ENCODE measurements at regions not wholly inside any gene's neighbourhood (a gene's known extent, or its start where the extent isn't known, plus 50 kb on each side); places are given as distances from the start of the nearest gene placed in this dataset.

- H3K4me3 ChIP-seq (ENCODE audit: control insufficient read depth in 1 of 2, extremely low read depth in 1 of 2, low read length in 1 of 2): no peak overlapping the region
- Mint-ChIP-seq H3K9me3 (no peaks in the 10 kb centered on the region), H3K36me3 (no peaks in the 10 kb centered on the region), H3K27ac (no peak overlapping the region), H3K4me3 (no peak overlapping the region), H3K27me3 (peaks cover 23 to 42% of the 10 kb centered on the region in 2 donors), H3K4me1 (no peaks in the 10 kb centered on the region)
- DNase-seq: no peak
- ChIA-PET POLR2A (interaction anchor here in 1 of 2 donors (0.6 kb wide), 1 partner anchor 9 kb away, joined by 3 read pairs; no protein-coding TSS in a partner anchor), CTCF (no interaction called here)
- WGBS (ENCODE audit: insufficient coverage): 75% methylated on average over 13 of the region's 17 CpGs
- no peak for ATAC-seq (replicated peaks in 1 of 4)
- H3K27me3 ChIP-seq (replicated peaks in 1 of 2; ENCODE audit: control insufficient read depth in 2 of 2, extremely low read depth in 1 of 2, insufficient read depth in 2 of 2, low read length in 1 of 2): peaks cover 0 to 28% of the 10 kb centered on the region in 2 experiments
- peaks cover 0 to 2% of the 10 kb centered on the region in 2 experiments for H3K4me1 ChIP-seq (ENCODE audit: control insufficient read depth in 1 of 2, extremely low read depth in 1 of 2, insufficient read depth in 2 of 2, low read length in 2 of 2)
- no peaks in the 10 kb centered on the region for H3K36me3 ChIP-seq (ENCODE audit: control insufficient read depth in 2 of 2, extremely low read depth in 1 of 2, insufficient read depth in 1 of 2, low read length in 1 of 2)
- no peak overlapping the region for H3K27ac ChIP-seq (ENCODE audit: low read length)
- no peaks in the 10 kb centered on the region for H3K9me3 ChIP-seq
Measured at GRCh38 chr3:193791041-193792032, 198.3 kb downstream of the OPA1 start.

- H3K27ac ChIP-seq (ENCODE audit: low read length): no peak overlapping the region
- Mint-ChIP-seq H3K9me3 (no peaks in the 10 kb centered on the region), H3K27me3 (peaks cover 16 to 38% of the 10 kb centered on the region in 2 donors), H3K4me3 (no peak overlapping the region), H3K36me3 (no peaks in the 10 kb centered on the region), H3K4me1 (no peaks in the 10 kb centered on the region), H3K27ac (no peak overlapping the region)
- WGBS (ENCODE audit: insufficient coverage): 80% methylated on average over 3 of the region's 7 CpGs
- H3K27me3 ChIP-seq (replicated peaks in 1 of 2; ENCODE audit: control insufficient read depth in 2 of 2, extremely low read depth in 1 of 2, insufficient read depth in 2 of 2, low read length in 1 of 2): peaks cover 0 to 17% of the 10 kb centered on the region in 2 experiments
- ChIA-PET POLR2A (no interaction called here), CTCF (no interaction called here)
- ATAC-seq (replicated peaks in 1 of 4) (no peak), DNase-seq (no peak)
- H3K36me3 ChIP-seq (ENCODE audit: control insufficient read depth in 2 of 2, extremely low read depth in 1 of 2, insufficient read depth in 1 of 2, low read length in 1 of 2): no peaks in the 10 kb centered on the region
- H3K4me3 ChIP-seq (ENCODE audit: control insufficient read depth in 1 of 2, extremely low read depth in 1 of 2, low read length in 1 of 2): no peak overlapping the region
- H3K9me3 ChIP-seq: no peaks in the 10 kb centered on the region
- H3K4me1 ChIP-seq (ENCODE audit: control insufficient read depth in 1 of 2, extremely low read depth in 1 of 2, insufficient read depth in 2 of 2, low read length in 2 of 2): peaks cover 0 to 2% of the 10 kb centered on the region in 2 experiments
Measured at GRCh38 chr3:193793123-193793522, 200.1 kb downstream of the OPA1 start.

GRCh38 chr3:193794002-193794881, 201.2 kb downstream of the OPA1 start:
- ChIA-PET CTCF (interaction anchor here in 1 of 2 donors (0.5 kb wide), 1 partner anchor 10 kb away, joined by 5 read pairs; no protein-coding TSS in a partner anchor), POLR2A (no interaction called here)
- H3K9me3 Mint-ChIP-seq: no peaks in the 10 kb centered on the region
- DNase-seq: no peak
- peaks cover 16 to 36% of the 10 kb centered on the region in 2 donors for H3K27me3 Mint-ChIP-seq
- Histone ChIP-seq H3K27me3 (replicated peaks in 1 of 2; ENCODE audit: control insufficient read depth in 2 of 2, extremely low read depth in 1 of 2, insufficient read depth in 2 of 2, low read length in 1 of 2) (peaks cover 0 to 13% of the 10 kb centered on the region in 2 experiments), H3K4me3 (ENCODE audit: control insufficient read depth in 1 of 2, extremely low read depth in 1 of 2, low read length in 1 of 2) (no peak overlapping the region), H3K36me3 (ENCODE audit: control insufficient read depth in 2 of 2, extremely low read depth in 1 of 2, insufficient read depth in 1 of 2, low read length in 1 of 2) (no peaks in the 10 kb centered on the region), H3K9me3 (no peaks in the 10 kb centered on the region), H3K27ac (ENCODE audit: low read length) (no peak overlapping the region), H3K4me1 (ENCODE audit: control insufficient read depth in 1 of 2, extremely low read depth in 1 of 2, insufficient read depth in 2 of 2, low read length in 2 of 2) (peaks cover 0 to 2% of the 10 kb centered on the region in 2 experiments)
- no peak overlapping the region for H3K27ac Mint-ChIP-seq
- no peak overlapping the region for H3K4me3 Mint-ChIP-seq
- ATAC-seq (replicated peaks in 1 of 4): no peak
- H3K4me1 Mint-ChIP-seq: no peaks in the 10 kb centered on the region
- 65% methylated on average over 6 of the region's 11 CpGs for WGBS (ENCODE audit: insufficient coverage)
- H3K36me3 Mint-ChIP-seq: no peaks in the 10 kb centered on the region

GRCh38 chr3:193795062-193795690, 202.2 kb downstream of the OPA1 start:
- no peaks in the 10 kb centered on the region for H3K9me3 Mint-ChIP-seq
- Histone ChIP-seq H3K36me3 (ENCODE audit: control insufficient read depth in 2 of 2, extremely low read depth in 1 of 2, insufficient read depth in 1 of 2, low read length in 1 of 2) (no peaks in the 10 kb centered on the region), H3K27ac (ENCODE audit: low read length) (no peak overlapping the region), H3K4me3 (ENCODE audit: control insufficient read depth in 1 of 2, extremely low read depth in 1 of 2, low read length in 1 of 2) (no peak overlapping the region), H3K27me3 (replicated peaks in 1 of 2; ENCODE audit: control insufficient read depth in 2 of 2, extremely low read depth in 1 of 2, insufficient read depth in 2 of 2, low read length in 1 of 2) (peaks cover 0 to 13% of the 10 kb centered on the region in 2 experiments), H3K9me3 (no peaks in the 10 kb centered on the region), H3K4me1 (ENCODE audit: control insufficient read depth in 1 of 2, extremely low read depth in 1 of 2, insufficient read depth in 2 of 2, low read length in 2 of 2) (peaks cover 0 to 2% of the 10 kb centered on the region in 2 experiments)
- WGBS (ENCODE audit: insufficient coverage): 75% methylated on average over 3 of the region's 12 CpGs
- POLR2A ChIA-PET: no interaction called here
- CTCF ChIA-PET: no interaction called here
- ATAC-seq (replicated peaks in 1 of 4) (no peak), DNase-seq (no peak)
- H3K27ac Mint-ChIP-seq: no peak overlapping the region
- no peaks in the 10 kb centered on the region for H3K36me3 Mint-ChIP-seq
- peaks cover 13 to 34% of the 10 kb centered on the region in 2 donors for H3K27me3 Mint-ChIP-seq
- H3K4me3 Mint-ChIP-seq: no peak overlapping the region
- H3K4me1 Mint-ChIP-seq: no peaks in the 10 kb centered on the region

GRCh38 chr3:193796089-193796488, 203.1 kb downstream of the OPA1 start:
- ATAC-seq (replicated peaks in 1 of 4) (no peak), DNase-seq (no peak)
- CTCF ChIA-PET: no interaction called here
- no peaks in the 10 kb centered on the region for H3K36me3 Mint-ChIP-seq
- H3K9me3 ChIP-seq: no peaks in the 10 kb centered on the region
- H3K4me3 Mint-ChIP-seq: no peak overlapping the region
- no peak overlapping the region for H3K27ac ChIP-seq (ENCODE audit: low read length)
- no peaks in the 10 kb centered on the region for H3K9me3 Mint-ChIP-seq
- H3K27me3 Mint-ChIP-seq: peaks cover 11 to 25% of the 10 kb centered on the region in 2 donors
- POLR2A ChIA-PET: no interaction called here
- no peaks in the 10 kb centered on the region for H3K4me1 Mint-ChIP-seq
- no peaks in the 10 kb centered on the region for H3K36me3 ChIP-seq (ENCODE audit: control insufficient read depth in 2 of 2, extremely low read depth in 1 of 2, insufficient read depth in 1 of 2, low read length in 1 of 2)
- H3K4me1 ChIP-seq (ENCODE audit: control insufficient read depth in 1 of 2, extremely low read depth in 1 of 2, insufficient read depth in 2 of 2, low read length in 2 of 2): peaks cover 0 to 2% of the 10 kb centered on the region in 2 experiments
- no peak overlapping the region for H3K27ac Mint-ChIP-seq
- no peak overlapping the region for H3K4me3 ChIP-seq (ENCODE audit: control insufficient read depth in 1 of 2, extremely low read depth in 1 of 2, low read length in 1 of 2)
- H3K27me3 ChIP-seq (replicated peaks in 1 of 2; ENCODE audit: control insufficient read depth in 2 of 2, extremely low read depth in 1 of 2, insufficient read depth in 2 of 2, low read length in 1 of 2): peaks cover 0 to 9% of the 10 kb centered on the region in 2 experiments
- WGBS (ENCODE audit: insufficient coverage): 95% methylated on average over 9 of the region's 10 CpGs

- POLR2A ChIA-PET: no interaction called here
- H3K27ac Mint-ChIP-seq: no peak overlapping the region
- no peak overlapping the region for H3K4me3 ChIP-seq (ENCODE audit: control insufficient read depth in 1 of 2, extremely low read depth in 1 of 2, low read length in 1 of 2)
- no peaks in the 10 kb centered on the region for H3K4me1 Mint-ChIP-seq
- CTCF ChIA-PET: interaction anchor here in 1 of 2 donors (0.6 kb wide), 1 partner anchor 206 kb away, joined by 5 read pairs; no protein-coding TSS in a partner anchor
- H3K27me3 Mint-ChIP-seq: peaks cover 10 to 18% of the 10 kb centered on the region in 2 donors
- H3K4me3 Mint-ChIP-seq: no peak overlapping the region
- no peak overlapping the region for H3K27ac ChIP-seq (ENCODE audit: low read length)
- H3K9me3 ChIP-seq: no peaks in the 10 kb centered on the region
- DNase-seq (no peak), ATAC-seq (replicated peaks in 1 of 4) (no peak)
- H3K36me3 ChIP-seq (ENCODE audit: control insufficient read depth in 2 of 2, extremely low read depth in 1 of 2, insufficient read depth in 1 of 2, low read length in 1 of 2): no peaks in the 10 kb centered on the region
- H3K27me3 ChIP-seq (replicated peaks in 1 of 2; ENCODE audit: control insufficient read depth in 2 of 2, extremely low read depth in 1 of 2, insufficient read depth in 2 of 2, low read length in 1 of 2): peaks cover 0 to 4% of the 10 kb centered on the region in 2 experiments
- no peaks in the 10 kb centered on the region for H3K36me3 Mint-ChIP-seq
- no CpG with 5 or more reads among the region's 5 CpGs for WGBS (ENCODE audit: insufficient coverage)
- no peaks in the 10 kb centered on the region for H3K9me3 Mint-ChIP-seq
- H3K4me1 ChIP-seq (ENCODE audit: control insufficient read depth in 1 of 2, extremely low read depth in 1 of 2, insufficient read depth in 2 of 2, low read length in 2 of 2): no peaks in the 10 kb centered on the region
Measured at GRCh38 chr3:193797566-193797965, 204.6 kb downstream of the OPA1 start.
